ENCODE measurements at regions not wholly inside any gene's neighbourhood (a gene's known extent, or its start where the extent isn't known, plus 50 kb on each side); places are given as distances from the start of the nearest gene placed in this dataset.
"Not testable (repeated sequence)": the region's sequence is repeated elsewhere in the genome, so short reads cannot be mapped to it uniquely, and the experiment has no call there.

- H3K9me3 ChIP-seq = no peaks in the 10 kb centered on the region
- no peak overlapping the region for H3K27ac ChIP-seq
- H3K27me3 ChIP-seq = no peaks in the 10 kb centered on the region
- H3K4me3 ChIP-seq = no peak overlapping the region
- DNase-seq (ENCODE audit: low spot score in 2 of 2) = no peak
- no peaks in the 10 kb centered on the region for H3K4me1 ChIP-seq
- TF ChIP-seq POLR2A (IDR thresholded peaks at IDR 0.05) (no peak), POLR2AphosphoS5 (IDR thresholded peaks at IDR 0.05) (no peak), CTCF (IDR thresholded peaks at IDR 0.05) (no peak)
- intact Hi-C loops (cut with DNase I; ENCODE audit: low total_unique reads) = no loop called here
- no peaks in the 10 kb centered on the region for H3K36me3 ChIP-seq
These were observed 373.7 kb downstream of the SRGAP2C start for GRCh38 chr1:121558514-121558913.

GRCh38 chr1:121566346-121566745, 381.6 kb downstream of the SRGAP2C start:
- H3K27ac ChIP-seq = no peak overlapping the region
- no peaks in the 10 kb centered on the region for H3K4me1 ChIP-seq
- no peak for TF ChIP-seq CTCF (IDR thresholded peaks at IDR 0.05)
- no peak for TF ChIP-seq POLR2AphosphoS5 (IDR thresholded peaks at IDR 0.05)
- TF ChIP-seq POLR2A (IDR thresholded peaks at IDR 0.05) = no peak
- no peak overlapping the region for H3K4me3 ChIP-seq
- intact Hi-C loops (cut with DNase I; ENCODE audit: low total_unique reads) = no loop called here
- no peaks in the 10 kb centered on the region for H3K9me3 ChIP-seq
- no peaks in the 10 kb centered on the region for H3K36me3 ChIP-seq
- no peak for DNase-seq (ENCODE audit: low spot score in 2 of 2)
- no peaks in the 10 kb centered on the region for H3K27me3 ChIP-seq

DNA sequence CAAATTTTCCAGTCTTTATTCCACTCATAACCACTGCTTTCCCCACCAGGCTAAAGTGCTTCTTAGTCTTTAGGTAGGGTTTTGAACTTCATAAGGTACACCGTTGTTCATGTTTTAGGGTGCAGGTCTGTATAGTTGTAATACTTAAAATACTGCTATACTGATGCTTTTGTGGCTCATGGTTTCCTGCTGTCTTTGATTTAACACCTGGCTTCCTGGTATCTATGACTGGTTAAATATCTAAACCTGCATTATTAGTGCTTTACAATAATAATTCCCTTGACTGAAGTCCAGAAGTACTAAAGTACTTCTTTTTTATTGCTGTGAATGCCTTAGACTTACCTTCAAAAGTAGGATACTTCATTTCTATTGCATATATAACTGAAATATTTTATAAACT, 384.7 kb downstream of the SRGAP2C start:
- no peak overlapping the region for H3K27ac ChIP-seq
- peaks cover 0 to 2% of the 10 kb centered on the region in 2 donors for H3K9me3 ChIP-seq
- no peak overlapping the region for H3K4me3 ChIP-seq
- TF ChIP-seq CTCF (IDR thresholded peaks at IDR 0.05) (no peak), POLR2A (IDR thresholded peaks at IDR 0.05) (no peak), POLR2AphosphoS5 (IDR thresholded peaks at IDR 0.05) (no peak)
- H3K27me3 ChIP-seq = no peaks in the 10 kb centered on the region
- intact Hi-C loops (cut with DNase I; ENCODE audit: low total_unique reads) = no loop called here
- DNase-seq (ENCODE audit: low spot score in 2 of 2) = no peak
- no peaks in the 10 kb centered on the region for H3K36me3 ChIP-seq
- no peaks in the 10 kb centered on the region for H3K4me1 ChIP-seq

- H3K27ac ChIP-seq; H3K4me3 ChIP-seq; DNase-seq (ENCODE audit: low spot score in 2 of 2); H3K9me3 ChIP-seq; H3K36me3 ChIP-seq; H3K4me1 ChIP-seq; intact Hi-C loops (cut with DNase I; ENCODE audit: low total_unique reads); H3K27me3 ChIP-seq: not testable (repeated sequence)
These were observed 389.2 kb downstream of the SRGAP2C start for GRCh38 chr1:121573881-121574504.

DNA sequence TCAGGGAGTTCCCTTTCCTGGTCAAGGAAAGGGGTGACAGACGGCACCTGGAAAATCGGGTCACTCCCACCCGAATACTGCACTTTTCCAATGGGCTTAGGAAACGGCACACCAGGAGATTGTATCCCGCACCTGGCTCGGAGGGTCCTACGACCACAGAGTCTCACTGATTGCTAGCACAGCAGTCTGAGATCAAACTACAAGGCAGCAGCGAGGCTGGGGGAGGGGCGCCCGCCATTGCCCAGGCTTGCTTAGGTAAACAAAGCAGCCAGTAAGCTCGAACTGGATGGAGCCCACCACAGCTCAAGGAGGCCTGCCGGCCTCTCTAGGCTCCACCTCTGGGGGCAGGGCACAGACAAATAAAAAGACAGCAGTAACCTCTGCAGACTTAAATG, 389.7 kb downstream of the SRGAP2C start:
- H3K36me3 ChIP-seq; DNase-seq (ENCODE audit: low spot score in 2 of 2); H3K27me3 ChIP-seq; H3K4me3 ChIP-seq; intact Hi-C loops (cut with DNase I; ENCODE audit: low total_unique reads); H3K27ac ChIP-seq; H3K4me1 ChIP-seq; H3K9me3 ChIP-seq: not testable (repeated sequence)

DNA sequence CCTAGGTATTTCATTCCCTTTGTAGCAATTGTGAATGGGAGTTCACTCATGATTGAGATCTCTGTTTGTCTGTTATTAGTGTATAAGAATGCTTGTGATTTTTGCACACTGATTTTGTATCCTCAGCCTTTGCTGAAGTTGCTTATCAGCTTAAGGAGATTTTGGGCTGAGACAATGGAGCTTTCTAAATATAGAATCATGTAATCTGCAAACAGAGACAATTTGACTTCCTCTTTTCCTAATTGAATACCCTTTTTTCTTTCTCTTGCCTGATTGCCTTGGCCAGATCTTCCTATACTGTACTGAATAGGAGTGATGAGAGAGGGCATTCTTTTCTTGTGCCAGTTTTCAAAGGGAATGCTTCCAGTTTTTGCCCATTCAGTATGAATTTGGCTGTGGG, 398.1 kb downstream of the SRGAP2C start:
- H3K36me3 ChIP-seq; intact Hi-C loops (cut with DNase I; ENCODE audit: low total_unique reads); H3K4me1 ChIP-seq: not testable (repeated sequence)

More for the DNA sequence above, 398.1 kb downstream of the SRGAP2C start:
- not testable (repeated sequence) for H3K27me3 ChIP-seq; H3K27ac ChIP-seq; DNase-seq (ENCODE audit: low spot score in 2 of 2); H3K4me3 ChIP-seq
- peaks cover 2 to 22% of the 10 kb centered on the region in 2 donors for H3K9me3 ChIP-seq

All from breast epithelium (tissue), 4 donors.